Aorta (tissue), 5 donors: ENCODE measurements at regions not wholly inside any gene's neighbourhood (a gene's known extent, or its start where the extent isn't known, plus 50 kb on each side); places are given as distances from the start of the nearest gene placed in this dataset.

Experiments
- ATAC-seq: fragments of 200-7000 bp; cut with Tn5 transposase; one replicate; pipeline ENCODE4 v1.9.1; 2022; ENCODE audit warnings: moderate library complexity; ENCODE audit not compliant: low FRiP score
- DNase-seq, 2 donors: peaks; one replicate each; pipeline ENCODE4 v3.0.0-alpha.2; 2020
- H3K27ac ChIP-seq, 2 donors: one replicate each; pipeline ENCODE4 v1.5.1; 2013; ENCODE audit warnings: low read length in 2 of 2, mild to moderate bottlenecking in 2 of 2, moderate library complexity in 2 of 2, control low read depth in 1 of 2, inconsistent platforms in 1 of 2, low read depth in 1 of 2
- H3K27me3 ChIP-seq, 2 donors: one replicate each; pipeline ENCODE4 v1.6.1; 2013; ENCODE audit warnings: control low read depth in 1 of 2, low read length in 1 of 2, mild to moderate bottlenecking in 1 of 2, moderate library complexity in 1 of 2; ENCODE audit not compliant: insufficient read depth in 2 of 2, control insufficient read depth in 1 of 2
- H3K36me3 ChIP-seq, 2 donors: one replicate each; pipeline ENCODE4 v1.6.1; 2013; ENCODE audit warnings: control low read depth in 1 of 2, low read length in 1 of 2, mild to moderate bottlenecking in 1 of 2; ENCODE audit not compliant: insufficient read depth in 2 of 2, control insufficient read depth in 1 of 2
- H3K4me1 ChIP-seq, 2 donors: one replicate each; pipeline ENCODE4 v1.6.1; 2013; ENCODE audit warnings: low read length in 2 of 2, control low read depth in 1 of 2, mild to moderate bottlenecking in 1 of 2, moderate library complexity in 1 of 2; ENCODE audit not compliant: insufficient read depth in 2 of 2, control insufficient read depth in 1 of 2
- H3K4me3 ChIP-seq, 2 donors: one replicate each; pipeline ENCODE4 v1.5.1; 2013; ENCODE audit warnings: low read length in 2 of 2, control low read depth in 1 of 2, mild to moderate bottlenecking in 1 of 2
- H3K9me3 ChIP-seq: one replicate; pipeline ENCODE4 v1.6.1; 2013; ENCODE audit warnings: mild to moderate bottlenecking, low read length; ENCODE audit not compliant: control insufficient read depth
- WGBS, 2 donors: extraction: QIAGEN DNeasy Blood & Tissue Kit; methylation state at CpG; one replicate each; pipeline ENCODE4 v1.1.7; 2013; 5-methylcytosine and 5-hydroxymethylcytosine counted together
- intact Hi-C, 2 donors: fragments of 100-400 bp; cut with DNase I; formaldehyde crosslinking; loops; one replicate each; pipeline versions ENCODE4 v1.14.2 to v1.15.0; 2022
- donor health status: healthy with polysubstance abuse.
- donor health status: Bipolar disorder and iron deficiency.
- donor health status: DM: no; HTN: no; CAD: no.
- donor health status: DM: no; HTN: no; CAD: no.
- donor health status: DM: yes; HTN: yes; CAD: no.

- Histone ChIP-seq H3K9me3 (no peaks in the 10 kb centered on the region), H3K27ac (no peak overlapping the region), H3K36me3 (no peaks in the 10 kb centered on the region), H3K4me1 (no peaks in the 10 kb centered on the region), H3K4me3 (no peak overlapping the region), H3K27me3 (no peaks in the 10 kb centered on the region)
- intact Hi-C loops, result no loop called here
- no peak for ATAC-seq
- no peak for DNase-seq
- 94% methylated on average over 3 of the region's 3 CpGs for WGBS, 2 donors
Observed at GRCh38 chr12:19591951-19592350, 152.7 kb downstream of the AEBP2 start.

GRCh38 chr12:19596434-19597166 is 157.3 kb downstream of the AEBP2 start:
- Histone ChIP-seq H3K27me3 (no peaks in the 10 kb centered on the region), H3K9me3 (no peaks in the 10 kb centered on the region), H3K27ac (no peak overlapping the region), H3K4me3 (no peak overlapping the region), H3K36me3 (no peaks in the 10 kb centered on the region), H3K4me1 (no peaks in the 10 kb centered on the region)
- DNase-seq (no peak), ATAC-seq (no peak)
- intact Hi-C loops, result no loop called here
- WGBS, 2 donors, result 82 to 83% methylated on average over 2 of the region's 2 CpGs

GRCh38 chr12:19597167-19598026 is 158.1 kb downstream of the AEBP2 start:
- Histone ChIP-seq H3K27me3 (no peaks in the 10 kb centered on the region), H3K9me3 (no peaks in the 10 kb centered on the region), H3K4me3 (no peak overlapping the region), H3K4me1 (no peaks in the 10 kb centered on the region), H3K27ac (no peak overlapping the region), H3K36me3 (no peaks in the 10 kb centered on the region)
- WGBS, 2 donors, result 80 to 82% methylated on average over 10 of the region's 10 CpGs
- ATAC-seq (no peak), DNase-seq (no peak)
- intact Hi-C loops, result no loop called here

- H3K4me3 ChIP-seq, result no peak overlapping the region
- peaks cover 0 to 2% of the 10 kb centered on the region in 2 donors for H3K4me1 ChIP-seq
- H3K27ac ChIP-seq, result no peak overlapping the region
- ATAC-seq, result no peak
- no peaks in the 10 kb centered on the region for H3K27me3 ChIP-seq
- no peak for DNase-seq
- 97% methylated on average over 7 of the region's 7 CpGs for WGBS, 2 donors
- intact Hi-C loops, result no loop called here
- H3K36me3 ChIP-seq, result no peaks in the 10 kb centered on the region
- no peaks in the 10 kb centered on the region for H3K9me3 ChIP-seq
Observed at GRCh38 chr12:19605720-19606119, 166.4 kb downstream of the AEBP2 start.

GRCh38 chr12:19608039-19608438 is 168.7 kb downstream of the AEBP2 start:
- intact Hi-C loops, result no loop called here
- Histone ChIP-seq H3K9me3 (no peaks in the 10 kb centered on the region), H3K27ac (no peak overlapping the region), H3K4me3 (no peak overlapping the region), H3K36me3 (no peaks in the 10 kb centered on the region), H3K4me1 (peaks cover 0 to 2% of the 10 kb centered on the region in 2 donors), H3K27me3 (no peaks in the 10 kb centered on the region)
- ATAC-seq (no peak), DNase-seq (no peak)
- 66 to 78% methylated on average over 1 of the region's 1 CpG for WGBS, 2 donors

- no peak for DNase-seq
- Histone ChIP-seq H3K27ac (no peak overlapping the region), H3K27me3 (no peaks in the 10 kb centered on the region), H3K4me1 (no peaks in the 10 kb centered on the region), H3K9me3 (no peaks in the 10 kb centered on the region), H3K36me3 (no peaks in the 10 kb centered on the region), H3K4me3 (no peak overlapping the region)
- intact Hi-C loops, result no loop called here
- 86 to 90% methylated on average over 6 of the region's 6 CpGs for WGBS, 2 donors
- no peak for ATAC-seq
Observed at GRCh38 chr12:19613051-19613535, 173.8 kb downstream of the AEBP2 start.

DNA sequence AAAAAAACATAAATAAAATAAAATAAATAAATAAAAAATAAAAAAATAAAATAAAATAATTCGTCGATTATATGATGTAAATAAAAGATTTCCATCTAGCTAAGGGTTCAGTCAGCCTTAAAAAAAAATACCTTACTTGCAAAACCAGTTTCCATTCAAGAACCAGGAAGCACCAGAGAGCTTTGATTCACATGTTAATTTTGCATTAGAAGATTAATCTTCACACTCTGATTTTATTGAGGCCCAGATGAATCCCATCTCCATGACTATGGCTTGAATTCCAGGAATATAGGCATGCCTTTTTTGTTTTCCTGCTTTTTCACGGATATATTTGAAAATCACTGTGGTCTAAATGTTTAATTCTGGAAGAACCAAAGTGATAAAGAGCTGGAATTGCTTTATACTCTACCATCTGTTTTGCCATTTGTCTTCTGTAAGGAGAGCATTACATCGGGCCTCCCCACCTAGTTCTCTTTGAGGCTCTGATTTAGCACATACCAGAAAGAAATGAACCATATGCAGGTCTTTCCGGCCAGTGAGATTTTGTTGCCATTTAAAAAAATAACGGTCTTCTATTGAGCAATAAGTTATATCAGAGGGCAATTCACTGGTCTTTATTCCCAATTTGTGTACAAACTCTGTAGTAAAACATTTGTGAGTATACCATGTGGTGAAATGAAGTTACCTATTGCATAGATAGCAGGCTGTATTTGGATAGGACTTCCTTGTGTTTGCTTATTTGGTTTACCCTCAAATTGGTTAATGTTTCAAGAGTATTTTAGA is 175.5 kb downstream of the AEBP2 start:
- DNase-seq (no peak), ATAC-seq (no peak)
- intact Hi-C loops, result no loop called here
- Histone ChIP-seq H3K27me3 (no peaks in the 10 kb centered on the region), H3K4me1 (no peaks in the 10 kb centered on the region), H3K27ac (no peak overlapping the region), H3K36me3 (no peaks in the 10 kb centered on the region), H3K4me3 (no peak overlapping the region), H3K9me3 (no peaks in the 10 kb centered on the region)
- WGBS, 2 donors, result 57 to 79% methylated on average over 6 of the region's 6 CpGs

DNA sequence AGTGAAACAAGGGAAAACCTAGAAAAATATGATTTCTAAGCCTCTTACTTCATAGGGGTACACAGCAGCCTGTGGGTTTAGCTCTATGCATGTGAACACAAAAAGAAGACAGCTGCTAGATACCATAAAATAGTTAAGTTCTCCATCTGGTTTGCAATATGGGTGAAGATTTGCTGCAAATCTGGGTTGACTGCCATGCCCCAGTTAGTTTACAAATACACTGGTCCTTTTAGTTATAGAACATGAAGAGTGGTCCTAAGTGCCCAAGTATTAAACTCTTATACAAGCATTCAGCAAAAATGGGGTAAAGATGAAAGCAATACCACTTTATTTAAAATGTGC is 176.1 kb downstream of the AEBP2 start:
- Histone ChIP-seq H3K27ac (no peak overlapping the region), H3K36me3 (no peaks in the 10 kb centered on the region), H3K4me1 (no peaks in the 10 kb centered on the region), H3K9me3 (no peaks in the 10 kb centered on the region), H3K27me3 (no peaks in the 10 kb centered on the region), H3K4me3 (no peak overlapping the region)
- no peak for DNase-seq
- ATAC-seq, result no peak
- intact Hi-C loops, result no loop called here
